SK-N-SH treated with all-trans-retinoic acid at 6 μM for 48 hours (cell line): ENCODE measurements at regions not wholly inside any gene's neighbourhood (a gene's known extent, or its start where the extent isn't known, plus 50 kb on each side); places are given as distances from the start of the nearest gene placed in this dataset.

ENCODE experiments used
- ARNTL ChIP-seq: fragments of 450-650 bp; formaldehyde crosslinking; IDR thresholded peaks from 2 replicates; pipeline ENCODE4 v1.5.0; 2020; ENCODE audit warnings: low read depth, mild to moderate bottlenecking, moderate library complexity, borderline replicate concordance
- GLIS3 ChIP-seq: fragments of 250-450 bp; sonication (Bioruptor Pico); IDR thresholded peaks from 2 replicates; pipeline ENCODE4 v1.5.0; 2020; ENCODE audit warnings: mild to moderate bottlenecking, moderate library complexity
- ISL1 ChIP-seq: fragments of 250-450 bp; sonication (Bioruptor Pico); IDR thresholded peaks from 2 replicates; pipeline ENCODE4 v2.1.2; 2022; ENCODE audit warnings: mild to moderate bottlenecking, moderate library complexity
- POU6F1 ChIP-seq: fragments of 250-450 bp; sonication (Bioruptor Pico); IDR thresholded peaks from 2 replicates; pipeline ENCODE4 v1.8.0; 2021; ENCODE audit warnings: low read depth, mild to moderate bottlenecking, moderate library complexity, borderline replicate concordance
- SNAI2 ChIP-seq: fragments of 250-450 bp; sonication (Bioruptor Pico); IDR thresholded peaks from 2 replicates; pipeline ENCODE4 v1.5.0; 2020; ENCODE audit warnings: mild to moderate bottlenecking, moderate library complexity
- TCF4 ChIP-seq: fragments of 250-450 bp; sonication (Bioruptor Pico); IDR thresholded peaks from 2 replicates; pipeline ENCODE4 v1.8.0; 2021; ENCODE audit warnings: mild to moderate bottlenecking, moderate library complexity, borderline replicate concordance

- TF ChIP-seq GLIS3 (CRISPR knock-in tag): no peak
- no peak for TF ChIP-seq SNAI2 (CRISPR knock-in tag)
- no peak for TF ChIP-seq ISL1 (CRISPR knock-in tag)
- no peak for TF ChIP-seq POU6F1 (CRISPR knock-in tag)
- no peak for TF ChIP-seq ARNTL (CRISPR knock-in tag)
- no peak for TF ChIP-seq TCF4 (CRISPR knock-in tag)
These were observed 201.2 kb downstream of the THBS2 start for GRCh38 chr6:169052462-169052861.
